ENCODE measurements at regions not wholly inside any gene's neighbourhood (a gene's known extent, or its start where the extent isn't known, plus 50 kb on each side); places are given as distances from the start of the nearest gene placed in this dataset.
"Not testable (repeated sequence)": the region's sequence is repeated elsewhere in the genome, so short reads cannot be mapped to it uniquely, and the experiment has no call there.

DNA sequence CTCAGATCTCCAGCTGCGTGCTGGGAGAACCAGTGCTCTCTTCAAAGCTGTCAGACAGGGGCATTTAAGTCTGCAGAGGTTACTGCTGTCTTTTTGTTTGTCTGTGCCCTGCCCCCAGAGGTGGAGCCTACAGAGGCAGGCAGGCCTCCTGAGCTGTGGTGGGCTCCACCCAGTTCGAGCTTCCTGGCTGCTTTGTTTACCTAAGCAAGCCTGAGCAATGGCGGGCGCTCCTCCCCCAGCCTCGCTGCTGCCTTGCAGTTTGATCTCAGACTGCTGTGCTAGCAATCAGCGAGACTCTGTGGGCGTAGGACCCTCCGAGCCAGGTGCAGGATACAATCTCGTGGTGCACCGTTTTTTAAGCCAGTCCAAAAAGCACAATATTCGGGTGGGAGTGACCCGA lies 864.4 kb downstream of the GBE1 start:
- not testable (repeated sequence) for DNase-seq

DNA sequence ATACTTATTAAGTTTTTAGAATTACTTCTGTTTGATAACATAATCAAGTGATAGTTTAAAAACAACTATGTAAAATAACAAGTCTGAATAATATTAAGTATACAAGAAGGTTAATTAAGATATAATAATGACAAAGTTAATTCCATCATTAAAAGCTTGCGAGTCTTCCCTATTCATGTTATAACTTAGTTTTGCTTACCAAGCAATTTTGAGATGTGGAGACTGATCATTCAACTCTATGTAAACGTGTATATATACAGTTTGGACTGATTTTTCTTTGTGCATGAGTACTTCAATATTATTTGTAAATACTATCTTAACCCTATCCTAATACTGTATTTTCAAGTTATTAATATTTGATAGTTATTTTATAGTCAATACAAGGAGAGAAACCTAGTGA lies 870.9 kb downstream of the GBE1 start:
- DNase-seq: no peak

DNA sequence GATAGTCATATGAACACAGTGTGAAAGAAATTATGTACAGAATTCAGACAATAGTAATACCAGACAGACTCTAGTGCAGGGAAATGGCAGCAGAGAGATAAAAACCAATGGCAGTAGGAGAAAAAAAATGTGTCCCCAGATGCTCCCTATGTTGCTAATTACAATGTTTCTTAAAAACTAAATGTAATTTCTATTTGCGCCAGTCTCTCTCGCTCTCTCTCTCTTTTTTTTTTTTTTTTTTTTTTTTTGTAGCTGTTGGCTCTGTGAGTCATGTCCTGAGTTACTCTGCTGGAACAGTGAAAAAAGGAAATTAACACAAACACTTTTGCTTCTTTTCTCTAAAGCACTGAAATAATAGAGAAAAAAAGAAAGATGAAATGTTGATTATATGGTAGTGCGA lies 871.9 kb downstream of the GBE1 start:
- DNase-seq: no peak

DNA sequence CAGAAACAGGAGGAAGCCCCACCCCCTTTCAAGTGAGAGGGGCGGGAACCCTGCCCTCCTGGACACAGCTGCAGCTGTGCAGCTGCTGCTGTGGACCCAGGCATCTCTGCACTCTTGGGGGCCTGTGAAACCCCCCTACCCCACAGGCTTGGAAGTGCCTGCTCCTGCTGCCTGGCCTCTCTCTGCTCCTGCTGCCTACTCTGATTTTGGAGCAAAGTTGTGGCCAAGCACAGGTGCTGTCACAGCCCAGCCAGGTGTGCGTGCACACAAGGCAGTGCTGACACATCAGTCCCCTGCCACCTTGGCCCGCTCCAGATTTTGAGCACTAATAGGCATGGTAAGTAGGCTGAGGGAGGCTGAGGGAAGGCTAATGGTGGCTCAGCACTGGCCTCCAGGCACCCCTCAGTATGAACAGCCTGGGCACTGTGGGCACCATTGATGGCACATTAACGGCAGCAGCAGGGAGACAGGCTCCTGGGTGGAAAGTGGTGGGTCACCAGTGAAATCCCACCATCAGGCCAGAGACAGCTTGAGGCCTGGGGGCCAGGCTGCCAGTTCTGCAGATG lies 890.9 kb downstream of the GBE1 start:
- no peak for DNase-seq

DNA sequence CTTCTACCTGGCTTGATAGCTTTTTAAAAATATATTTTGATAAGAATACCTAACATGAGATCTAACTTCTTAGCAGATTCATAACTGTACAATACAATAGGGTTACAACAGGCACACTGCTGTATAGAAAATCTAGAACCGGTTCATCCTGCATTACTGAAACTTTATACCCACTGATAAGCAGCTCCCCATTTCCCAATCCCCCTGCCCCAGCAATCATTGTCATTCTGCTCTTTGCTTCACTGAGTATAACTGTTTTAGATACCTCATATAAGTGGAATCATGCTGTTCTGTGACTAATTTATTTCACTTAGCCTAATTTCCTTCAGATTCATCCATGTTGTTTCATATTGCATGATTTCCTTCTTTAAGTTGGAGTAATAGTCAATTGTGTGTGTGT lies 906.0 kb downstream of the GBE1 start:
- DNase-seq: no peak

DNA sequence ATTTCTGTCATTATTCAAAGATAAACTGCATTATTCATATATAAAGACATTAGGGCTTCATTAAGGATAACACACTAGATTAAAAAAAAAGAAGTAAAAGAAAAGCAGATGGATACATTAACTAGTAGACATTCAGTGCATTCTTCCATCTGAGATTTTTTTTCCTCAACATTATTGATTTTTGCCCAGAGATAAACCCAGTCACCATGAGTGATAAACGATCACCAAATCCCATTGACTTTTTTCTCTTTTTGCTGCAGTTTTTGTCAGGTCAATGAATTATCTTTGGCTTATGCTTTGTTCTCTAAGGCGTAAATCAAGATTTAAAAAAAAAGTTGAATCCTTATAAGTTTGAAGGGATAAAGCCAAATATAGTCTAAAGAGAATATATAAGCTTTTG lies 925.0 kb downstream of the GBE1 start:
- DNase-seq: no peak

DNA sequence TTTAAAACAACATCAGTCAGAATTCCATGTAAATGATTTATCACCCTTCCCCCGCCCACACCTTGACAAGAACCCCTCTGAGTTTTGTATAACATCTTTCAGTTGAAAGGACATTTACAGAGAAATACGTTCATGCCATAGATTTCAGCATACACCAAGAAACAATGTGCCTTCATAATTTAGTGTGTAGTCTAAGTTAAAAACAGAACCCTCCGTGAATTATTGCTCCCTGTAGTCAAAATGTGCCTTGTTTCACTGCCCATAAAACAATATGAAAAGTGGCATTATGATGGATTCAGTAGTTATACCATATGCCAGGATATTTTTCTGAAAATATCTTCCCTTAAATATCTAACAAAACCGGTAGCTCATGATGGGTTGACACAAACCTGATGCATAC lies 953.9 kb downstream of the GBE1 start:
- no peak for DNase-seq

DNA sequence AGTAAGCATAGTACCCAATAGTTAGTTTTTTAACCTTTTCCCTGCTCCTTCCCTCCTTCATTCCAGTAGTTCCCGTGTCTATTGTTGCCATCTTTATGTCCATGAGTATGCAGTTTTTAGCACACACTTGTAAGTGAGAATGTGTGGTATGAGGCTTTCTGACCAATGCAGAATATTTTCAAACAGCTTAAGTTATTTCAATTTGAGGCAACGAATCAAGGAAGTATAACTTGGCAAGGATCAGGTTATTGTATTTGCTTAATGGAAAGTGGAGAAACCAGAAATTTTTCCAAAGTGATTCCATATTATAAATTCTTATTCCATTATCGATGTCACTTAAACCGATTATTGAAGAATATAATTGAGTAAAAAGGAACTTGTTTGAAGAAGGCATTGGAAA lies 954.8 kb downstream of the GBE1 start:
- DNase-seq: no peak

DNA sequence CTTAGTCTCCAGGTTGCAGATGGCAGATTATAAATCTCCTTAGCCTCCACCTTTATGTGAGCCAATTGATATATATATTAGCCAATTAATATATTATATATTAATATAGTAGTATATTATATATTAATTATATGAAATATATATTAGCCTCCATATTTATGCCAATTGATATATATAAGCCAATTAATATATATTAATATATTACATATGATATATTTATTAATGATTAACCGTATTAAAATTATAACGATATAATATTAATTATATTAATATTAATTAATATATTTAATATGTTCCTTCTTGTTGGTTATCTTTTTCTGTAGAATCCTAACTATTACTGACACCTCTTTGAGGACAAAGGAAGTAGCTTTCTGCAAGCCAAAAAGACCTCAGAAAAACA lies 972.5 kb downstream of the GBE1 start:
- DNase-seq: no peak

DNA sequence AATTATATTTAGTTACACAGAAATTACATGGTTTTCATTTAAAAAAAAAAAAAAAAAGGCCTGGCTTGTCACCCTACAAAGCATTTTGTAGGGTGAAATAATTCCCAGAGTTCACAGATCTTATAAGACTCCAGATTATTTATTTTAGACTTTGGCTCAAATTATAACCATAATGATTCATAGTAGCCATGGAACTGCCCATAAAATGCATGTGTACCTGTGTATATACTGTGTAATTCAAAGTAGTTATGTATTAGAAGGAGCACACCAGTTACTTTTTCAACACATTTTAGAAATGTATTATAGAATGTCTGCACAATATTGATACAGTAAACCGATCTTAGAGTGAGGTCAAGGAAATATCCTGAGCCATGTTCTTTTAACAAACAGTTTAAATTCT lies 975.6 kb downstream of the GBE1 start:
- no peak for DNase-seq

DNA sequence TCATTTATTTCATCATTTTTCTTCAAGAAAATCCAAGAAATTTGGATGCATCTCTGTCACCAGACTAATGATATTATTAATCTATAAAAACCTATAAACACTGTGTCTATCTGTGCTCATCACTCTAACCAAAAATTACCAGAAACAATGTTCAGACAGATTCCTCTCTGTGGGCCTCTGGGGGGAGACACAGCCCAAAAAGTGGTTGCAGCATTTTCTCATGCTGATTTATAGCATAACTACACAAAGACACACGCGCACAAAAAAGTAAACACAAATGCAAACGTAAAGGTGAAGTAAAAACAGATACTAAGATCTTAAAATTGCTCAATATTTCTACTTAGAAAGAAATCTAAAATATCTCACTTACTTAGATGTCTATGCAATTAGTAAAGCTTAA lies 976.0 kb downstream of the GBE1 start:
- no peak for DNase-seq

DNA sequence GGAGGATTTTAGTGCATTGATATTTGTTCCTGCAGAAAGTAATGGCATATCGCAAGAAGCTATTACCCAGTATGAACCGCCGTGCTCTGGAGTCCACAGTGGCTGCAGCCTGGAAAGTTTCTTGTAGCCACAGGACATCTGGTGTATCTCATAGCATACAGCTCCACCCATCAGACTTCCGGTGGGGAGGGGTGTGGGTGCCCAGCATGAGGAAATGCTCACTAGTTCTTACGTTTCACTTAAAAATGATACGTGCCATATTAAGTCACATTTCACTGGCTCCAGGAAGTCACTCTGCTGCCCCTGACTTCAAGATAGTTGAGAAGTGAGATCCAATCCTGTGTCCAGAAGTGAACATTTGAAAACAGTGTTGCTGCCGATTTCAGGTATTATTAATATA lies 990.4 kb downstream of the GBE1 start:
- DNase-seq: no peak

DNA sequence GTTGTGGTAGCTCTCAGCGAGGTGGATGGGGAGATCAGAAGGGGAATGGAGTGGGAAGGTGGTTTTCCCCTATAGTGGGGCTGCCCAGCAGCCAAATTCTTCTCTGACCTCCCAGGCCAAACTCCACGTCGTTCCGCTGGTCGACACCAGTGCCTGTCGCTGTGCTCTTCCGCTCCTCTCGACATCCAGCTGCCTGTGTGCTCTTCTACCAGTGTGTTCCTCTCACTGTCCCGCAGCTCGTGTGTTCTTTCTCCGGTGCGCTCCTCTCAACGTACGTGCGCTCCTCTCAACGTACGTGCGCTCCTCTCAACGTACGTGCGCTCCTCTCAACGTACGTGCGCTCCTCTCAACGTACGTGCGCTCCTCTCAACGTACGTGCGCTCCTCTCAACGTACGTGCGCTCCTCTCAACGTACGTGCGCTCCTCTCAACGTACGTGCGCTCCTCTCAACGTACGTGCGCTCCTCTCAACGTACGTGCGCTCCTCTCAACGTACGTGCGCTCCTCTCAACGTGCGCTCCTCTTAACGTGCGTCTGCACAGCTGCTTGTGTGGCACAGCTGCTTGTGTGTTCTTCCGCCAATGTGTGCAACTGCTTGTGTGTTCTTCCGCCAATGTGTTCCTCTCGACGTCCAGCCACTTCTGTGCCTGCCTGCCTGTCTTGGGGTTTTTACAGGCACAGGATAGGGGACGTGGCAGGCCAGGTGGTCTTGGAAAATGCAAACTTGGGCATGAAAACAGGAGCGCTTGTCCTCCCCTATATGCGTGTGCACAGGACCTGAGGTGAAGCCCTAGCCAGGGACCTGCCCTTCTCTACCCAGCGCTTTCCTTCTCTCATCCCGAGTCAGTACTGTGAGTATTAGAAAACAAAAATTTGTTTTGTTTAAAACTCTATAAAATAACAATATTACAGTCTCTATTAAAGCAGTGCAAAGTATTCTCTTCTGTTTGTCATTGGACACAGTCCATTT lies 991.1 kb downstream of the GBE1 start:
- DNase-seq: no peak

DNA sequence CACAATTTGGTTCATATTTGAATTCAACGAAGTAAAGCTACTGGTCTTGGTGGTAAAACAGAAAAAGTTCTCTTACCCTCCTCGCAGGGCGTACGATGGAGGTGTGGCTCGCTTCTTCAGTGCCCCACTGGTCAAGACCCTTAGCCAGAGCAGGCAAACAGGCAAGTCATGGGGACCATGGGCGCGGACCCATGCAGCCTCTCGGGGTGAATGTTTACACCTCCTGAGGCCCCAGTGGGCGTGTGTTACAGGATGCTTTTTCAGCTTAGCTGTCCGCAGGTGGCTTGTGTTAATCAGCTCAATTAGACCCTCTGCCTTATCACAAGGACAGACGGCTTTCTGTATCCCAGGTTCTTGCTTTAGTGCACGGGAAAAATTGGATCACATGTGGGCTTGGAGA lies 991.8 kb downstream of the GBE1 start:
- no peak for DNase-seq

DNA sequence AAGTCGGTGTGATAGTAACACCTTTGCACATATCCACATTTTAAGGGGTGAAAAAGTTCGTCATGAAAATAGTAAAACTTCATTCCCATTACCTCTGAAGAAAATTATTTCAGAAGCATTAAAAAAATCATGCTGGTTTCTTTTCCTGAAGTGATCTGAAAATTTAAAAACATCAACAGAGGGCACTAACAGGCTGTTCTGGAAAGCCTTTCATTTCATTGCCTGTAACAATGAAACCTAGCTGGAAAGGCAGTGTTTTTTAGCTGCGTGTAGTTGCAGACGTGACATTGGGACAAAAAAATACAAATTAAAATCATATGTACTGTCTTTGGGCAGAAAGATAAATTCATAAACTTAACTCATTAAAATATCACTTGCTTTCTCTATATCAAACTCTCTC lies 993.8 kb downstream of the GBE1 start:
- DNase-seq: no peak

DNA sequence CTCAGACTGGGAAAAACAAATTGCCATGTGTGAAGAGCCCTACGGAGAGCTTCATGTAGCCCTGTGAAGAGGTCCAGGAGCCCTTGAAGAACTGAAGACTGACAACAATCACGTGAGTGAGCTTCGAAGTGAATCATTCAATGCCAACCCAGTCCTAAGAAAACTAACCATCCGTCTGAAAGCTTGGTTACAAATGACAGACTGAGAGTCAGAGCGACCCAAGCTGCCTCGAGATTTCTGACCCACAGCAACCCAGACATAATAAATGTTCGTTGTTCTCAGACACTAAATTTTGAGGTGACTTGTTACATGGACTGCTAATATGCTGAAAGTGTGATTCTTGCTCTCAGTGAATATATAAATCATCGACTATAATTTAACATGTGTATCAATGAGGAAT lies 987.2 kb upstream of the ROBO1 start:
- no peak for DNase-seq

DNA sequence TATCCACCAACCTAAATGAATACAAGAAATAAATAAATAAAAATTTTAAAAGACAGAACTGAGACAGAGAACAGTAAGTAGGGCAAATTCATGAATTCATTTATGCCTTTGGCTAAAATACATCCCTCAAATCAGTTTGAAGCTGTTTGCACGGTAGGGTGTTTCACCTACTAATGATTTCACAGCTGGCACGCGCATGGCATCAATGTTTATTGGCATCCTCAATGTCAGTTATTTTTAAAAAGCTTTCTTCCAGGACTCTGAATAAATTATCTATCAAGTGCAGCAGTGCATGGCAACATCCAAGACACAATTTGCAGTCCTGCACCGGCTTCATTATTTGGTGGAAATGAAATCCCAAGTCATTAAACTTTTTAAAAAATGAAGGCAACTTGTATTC lies 985.2 kb upstream of the ROBO1 start:
- DNase-seq: no peak

DNA sequence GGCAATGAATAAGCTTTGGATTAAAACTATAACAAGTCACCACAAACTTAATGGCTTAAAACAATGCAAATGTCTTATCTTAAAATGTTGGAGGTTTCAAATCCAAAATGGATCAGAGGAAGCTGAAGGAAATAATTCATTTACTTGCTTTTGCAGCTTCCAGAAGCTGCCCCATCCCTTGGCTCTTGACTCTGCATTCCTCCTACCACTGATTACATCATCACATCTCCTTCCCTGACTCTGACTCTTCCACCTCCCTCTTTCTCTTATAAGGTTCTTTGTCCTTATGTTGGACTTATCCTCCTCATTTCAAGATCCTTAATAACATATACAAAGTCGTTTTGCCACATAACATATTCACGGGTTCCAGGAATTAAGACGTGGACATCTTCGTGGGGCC lies 982.8 kb upstream of the ROBO1 start:
- no peak for DNase-seq

DNA sequence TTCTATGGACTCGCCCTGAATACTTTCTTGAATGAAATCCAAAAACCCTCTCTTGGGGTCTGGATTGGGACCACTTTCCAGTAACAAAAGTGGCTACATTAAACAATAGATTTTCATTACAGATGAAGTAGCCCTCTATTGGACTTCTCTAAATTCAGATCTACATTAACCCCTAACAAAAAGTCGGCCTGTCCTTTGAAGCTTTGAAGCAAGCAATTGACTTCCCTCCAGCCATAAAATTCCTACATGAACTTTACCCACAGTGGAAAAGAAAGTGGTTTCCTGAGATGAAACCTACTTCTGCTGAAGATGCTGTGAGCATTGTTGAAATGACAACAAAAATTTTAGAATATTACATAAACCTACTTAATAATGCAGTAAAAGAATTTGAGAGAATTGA lies 967.1 kb upstream of the ROBO1 start:
- no peak for DNase-seq

DNA sequence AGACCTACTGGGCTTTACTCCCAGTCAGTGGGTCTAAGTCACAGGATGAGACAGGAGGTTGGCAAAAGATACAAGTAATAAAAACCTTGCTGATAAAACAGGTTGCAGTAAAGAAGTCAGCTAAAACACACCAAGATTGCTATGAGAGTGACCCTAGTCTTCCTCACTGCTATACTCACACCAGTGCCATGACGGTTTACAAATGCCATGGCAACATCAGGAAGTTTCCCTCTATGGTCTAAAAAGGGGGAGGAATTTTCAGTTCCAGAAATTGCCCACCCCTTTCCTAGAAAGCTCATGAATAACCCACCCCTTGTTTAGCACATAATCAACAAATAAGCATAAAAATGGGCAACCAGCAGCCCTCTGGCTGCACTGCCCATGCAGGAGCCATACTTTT lies 966.7 kb upstream of the ROBO1 start:
- DNase-seq: no peak

DNA sequence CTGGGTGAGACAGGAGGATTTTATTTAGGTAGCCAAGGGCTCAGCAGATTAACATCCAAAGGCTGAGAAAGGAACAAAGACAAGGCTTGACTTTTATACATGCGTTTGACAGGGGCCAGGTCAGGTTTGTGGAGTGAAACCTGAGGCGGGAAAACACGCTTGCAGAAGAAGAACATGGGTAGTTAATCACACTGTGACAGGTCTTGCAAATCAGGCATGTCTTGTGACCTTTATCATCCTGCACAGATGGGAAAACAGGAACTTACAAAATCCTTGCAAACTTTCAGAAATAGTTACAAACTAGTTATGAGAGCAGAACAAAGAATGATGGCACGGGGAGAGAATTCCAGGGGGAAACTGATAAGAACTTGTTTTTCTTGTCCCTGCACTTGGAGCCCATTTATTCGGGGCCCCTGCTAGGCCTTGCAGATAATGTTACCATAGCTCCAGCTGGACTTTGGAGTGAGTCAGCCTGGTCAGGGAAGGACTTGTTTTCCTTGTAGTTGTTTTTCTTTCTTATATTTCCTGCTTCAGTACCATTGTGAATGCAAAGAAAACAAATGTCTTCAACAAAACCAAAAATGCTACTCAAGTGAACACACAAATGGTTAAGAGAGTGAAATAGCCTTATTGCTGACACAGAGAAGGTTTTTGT lies 965.9 kb upstream of the ROBO1 start:
- no peak for DNase-seq

DNA sequence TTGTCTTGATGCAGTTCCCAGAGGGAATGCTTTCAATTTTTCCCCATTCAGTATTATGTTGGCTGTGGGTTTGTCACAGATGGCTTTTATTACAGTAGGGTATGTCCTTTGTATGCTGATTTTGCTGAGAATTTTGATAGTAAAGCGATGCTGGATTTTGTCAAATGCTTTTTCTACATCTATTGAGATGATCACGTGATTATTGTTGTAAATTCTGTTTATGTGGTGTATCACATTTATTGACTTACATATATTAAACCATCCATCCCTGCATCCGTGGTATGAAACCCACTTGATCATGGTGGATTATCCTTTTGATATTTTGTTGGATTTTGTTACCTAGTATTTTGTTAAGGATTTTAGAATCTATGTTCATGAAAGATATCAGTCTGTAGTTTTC lies 959.8 kb upstream of the ROBO1 start:
- DNase-seq: not testable (repeated sequence)

DNA sequence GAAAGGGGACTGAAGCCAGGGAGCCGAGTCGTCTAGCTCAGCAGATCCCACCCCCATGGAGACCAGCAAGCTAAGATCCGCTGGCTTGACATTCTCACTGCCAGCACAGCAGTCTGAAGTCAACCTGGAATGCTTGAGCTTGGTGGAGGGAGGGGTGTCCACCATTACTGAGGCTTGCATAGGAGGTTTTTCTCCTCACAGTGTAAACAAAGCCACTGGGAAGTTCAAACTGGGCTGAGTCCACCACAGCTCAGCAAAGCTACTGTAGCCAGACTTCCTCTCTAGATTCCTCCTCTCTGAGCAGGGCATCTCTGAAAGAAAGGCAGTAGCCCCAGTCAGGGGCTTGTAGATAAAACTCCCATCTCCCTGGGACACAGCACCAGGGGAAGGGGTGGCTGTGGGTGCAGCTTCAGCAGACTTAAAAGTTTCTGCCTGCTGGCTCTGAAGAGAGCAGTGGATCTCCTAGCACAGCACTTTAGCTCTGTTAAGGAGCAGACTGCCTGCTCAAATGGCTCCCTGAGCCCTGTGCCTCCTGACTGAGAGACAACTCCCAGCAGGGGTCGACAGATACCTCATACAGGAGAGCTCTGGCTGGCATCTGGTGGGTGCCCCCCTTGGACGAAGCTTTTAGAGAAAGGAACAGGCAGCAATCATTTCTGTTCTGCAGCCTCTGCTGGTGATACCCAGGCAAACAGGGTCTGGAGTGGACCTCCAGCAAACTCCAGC lies 942.0 kb upstream of the ROBO1 start:
- not testable (repeated sequence) for DNase-seq

DNA sequence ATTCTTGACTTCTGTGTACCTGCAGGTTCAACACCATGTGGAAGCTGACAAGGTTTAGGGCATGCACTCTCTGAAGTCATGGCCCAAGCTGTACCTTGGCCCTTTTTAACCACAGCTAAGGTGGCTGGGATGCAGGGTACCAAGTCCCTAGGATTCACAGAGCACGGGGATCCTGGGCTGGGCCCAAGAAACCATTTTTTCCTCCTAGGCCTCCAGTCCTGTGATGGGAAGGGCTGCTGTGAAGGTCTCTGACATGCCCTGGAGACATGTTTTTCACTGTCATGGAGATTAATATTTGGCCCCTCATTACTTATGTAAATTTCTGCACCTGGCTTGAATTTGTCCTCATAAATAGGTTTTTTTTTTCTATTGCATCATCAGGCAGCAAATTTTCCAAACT lies 937.5 kb upstream of the ROBO1 start:
- no peak for DNase-seq

All from NCI-H446 treated with DMSO at 0.1 percent for 48 hours (cell line).